ENCODE measurements at regions not wholly inside any gene's neighbourhood (a gene's known extent, or its start where the extent isn't known, plus 50 kb on each side); places are given as distances from the start of the nearest gene placed in this dataset.
"Not testable (repeated sequence)": the region's sequence is repeated elsewhere in the genome, so short reads cannot be mapped to it uniquely, and the experiment has no call there.

DNA sequence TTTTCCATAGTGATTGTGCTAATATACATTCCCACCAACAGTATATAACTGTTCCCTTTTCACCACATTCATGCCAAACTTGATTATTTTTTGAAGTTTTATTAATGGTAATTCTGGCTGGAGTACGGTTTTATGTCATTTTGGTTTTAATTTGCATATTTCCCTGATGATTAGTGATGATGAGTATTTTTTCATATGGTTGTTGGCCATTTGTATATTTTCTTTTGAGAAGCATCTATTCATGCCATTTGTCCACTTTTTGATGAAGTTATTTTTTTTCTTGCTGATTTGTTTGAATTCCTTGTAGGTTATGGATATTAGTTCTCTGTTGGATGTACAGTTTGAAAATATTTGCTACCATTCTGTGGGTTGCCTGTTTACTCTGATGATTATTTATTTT, 484.4 kb upstream of the SPRY2 start:
- no peak for DNase-seq (ENCODE audit: low read depth)
- H3K4me3 ChIP-seq (ENCODE audit: low read depth, low read length): no peak overlapping the region
- TF ChIP-seq, protein P1, sequence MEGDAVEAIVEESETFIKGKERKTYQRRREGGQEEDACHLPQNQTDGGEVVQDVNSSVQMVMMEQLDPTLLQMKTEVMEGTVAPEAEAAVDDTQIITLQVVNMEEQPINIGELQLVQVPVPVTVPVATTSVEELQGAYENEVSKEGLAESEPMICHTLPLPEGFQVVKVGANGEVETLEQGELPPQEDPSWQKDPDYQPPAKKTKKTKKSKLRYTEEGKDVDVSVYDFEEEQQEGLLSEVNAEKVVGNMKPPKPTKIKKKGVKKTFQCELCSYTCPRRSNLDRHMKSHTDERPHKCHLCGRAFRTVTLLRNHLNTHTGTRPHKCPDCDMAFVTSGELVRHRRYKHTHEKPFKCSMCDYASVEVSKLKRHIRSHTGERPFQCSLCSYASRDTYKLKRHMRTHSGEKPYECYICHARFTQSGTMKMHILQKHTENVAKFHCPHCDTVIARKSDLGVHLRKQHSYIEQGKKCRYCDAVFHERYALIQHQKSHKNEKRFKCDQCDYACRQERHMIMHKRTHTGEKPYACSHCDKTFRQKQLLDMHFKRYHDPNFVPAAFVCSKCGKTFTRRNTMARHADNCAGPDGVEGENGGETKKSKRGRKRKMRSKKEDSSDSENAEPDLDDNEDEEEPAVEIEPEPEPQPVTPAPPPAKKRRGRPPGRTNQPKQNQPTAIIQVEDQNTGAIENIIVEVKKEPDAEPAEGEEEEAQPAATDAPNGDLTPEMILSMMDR (IDR thresholded peaks at IDR 0.05; ENCODE audit: low read depth, low read length): no peak
- TF ChIP-seq MAX (IDR thresholded peaks at IDR 0.05; ENCODE audit: low read depth, low read length): no peak
- TF ChIP-seq MYC (IDR thresholded peaks at IDR 0.05; ENCODE audit: low read depth, low read length): no peak

DNA sequence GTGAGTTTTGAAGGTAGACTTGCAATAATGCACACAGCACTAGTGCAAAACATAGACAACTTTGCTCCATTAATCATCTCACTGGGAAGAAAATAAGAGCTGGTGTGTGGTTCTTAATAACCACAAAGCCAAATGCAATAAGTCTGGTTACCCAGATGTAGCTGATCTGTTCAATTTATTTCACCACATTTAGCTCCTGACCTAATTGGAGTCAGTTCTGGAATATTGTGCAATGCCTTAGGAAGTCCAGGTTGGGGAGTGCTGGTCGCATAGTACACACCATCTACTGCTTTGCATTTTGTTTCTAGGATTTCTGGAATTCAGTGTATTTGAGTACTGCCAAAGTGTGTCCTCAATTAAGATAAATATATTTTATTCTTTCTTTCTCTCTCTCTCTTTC, 483.3 kb upstream of the SPRY2 start:
- TF ChIP-seq, protein P1 (IDR thresholded peaks at IDR 0.05; ENCODE audit: low read depth, low read length): no peak
- TF ChIP-seq POLR2A (IDR thresholded peaks at IDR 0.05; ENCODE audit: extremely low read depth, insufficient read length) (no peak), MYC (IDR thresholded peaks at IDR 0.05; ENCODE audit: low read depth, low read length) (no peak), MAX (IDR thresholded peaks at IDR 0.05; ENCODE audit: low read depth, low read length) (no peak)
- no peak for DNase-seq (ENCODE audit: low read depth)
- H3K4me3 ChIP-seq (ENCODE audit: low read depth, low read length): no peak overlapping the region

DNA sequence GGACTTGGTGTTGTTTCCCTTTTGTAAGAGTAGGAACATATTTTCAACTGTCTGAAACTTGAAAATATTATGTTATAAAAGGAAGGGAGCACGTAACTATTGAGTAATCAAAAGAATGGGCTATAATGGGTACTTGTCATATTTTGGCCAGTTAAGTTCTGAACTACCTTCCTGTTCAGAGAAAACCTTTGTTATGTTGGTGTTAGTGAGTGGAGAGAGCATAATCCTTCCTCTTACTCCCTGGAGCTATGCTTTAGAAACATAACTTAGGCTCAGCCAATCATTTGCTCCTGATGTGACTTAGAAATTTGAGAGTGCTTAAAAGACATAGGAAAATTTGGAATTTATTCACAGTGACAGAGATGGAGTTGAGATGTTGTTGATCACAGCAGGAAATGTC, 482.5 kb upstream of the SPRY2 start:
- no peak for TF ChIP-seq MYC (IDR thresholded peaks at IDR 0.05; ENCODE audit: low read depth, low read length)
- TF ChIP-seq, protein P1 (IDR thresholded peaks at IDR 0.05; ENCODE audit: low read depth, low read length): no peak
- no peak for TF ChIP-seq MAX (IDR thresholded peaks at IDR 0.05; ENCODE audit: low read depth, low read length)
- TF ChIP-seq POLR2A (IDR thresholded peaks at IDR 0.05; ENCODE audit: extremely low read depth, insufficient read length): no peak
- no peak overlapping the region for H3K4me3 ChIP-seq (ENCODE audit: low read depth, low read length)
- DNase-seq (ENCODE audit: low read depth): no peak

DNA sequence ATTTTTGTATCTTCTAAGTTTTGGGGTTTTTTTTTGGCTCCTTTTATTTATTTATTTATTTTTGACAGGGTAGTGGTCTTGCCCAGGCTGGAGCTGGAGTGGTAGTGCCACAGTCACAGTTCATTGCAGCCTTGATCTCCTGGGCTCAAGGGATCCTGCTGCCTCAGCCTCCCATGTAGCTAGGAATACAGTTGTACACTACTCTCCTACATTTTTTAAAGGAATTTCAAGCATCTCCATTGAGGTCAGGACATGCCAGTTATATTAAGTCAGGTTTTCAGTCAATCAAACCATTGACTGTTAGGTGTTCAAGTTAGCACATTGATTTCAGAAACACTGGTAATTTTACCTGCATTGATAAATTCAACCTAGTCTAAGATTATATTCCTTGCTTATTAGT, 480.5 kb upstream of the SPRY2 start:
- TF ChIP-seq, protein P1 (IDR thresholded peaks at IDR 0.05; ENCODE audit: low read depth, low read length): no peak
- no peak for TF ChIP-seq MAX (IDR thresholded peaks at IDR 0.05; ENCODE audit: low read depth, low read length)
- TF ChIP-seq POLR2A (IDR thresholded peaks at IDR 0.05; ENCODE audit: extremely low read depth, insufficient read length): no peak
- TF ChIP-seq MYC (IDR thresholded peaks at IDR 0.05; ENCODE audit: low read depth, low read length): no peak
- no peak for DNase-seq (ENCODE audit: low read depth)

GRCh38 chr13:80817979-80818378, 477.1 kb upstream of the SPRY2 start:
- DNase-seq (ENCODE audit: low read depth): no peak
- H3K4me3 ChIP-seq (ENCODE audit: low read depth, low read length): no peak overlapping the region
- TF ChIP-seq POLR2A (IDR thresholded peaks at IDR 0.05; ENCODE audit: extremely low read depth, insufficient read length) (no peak), MYC (IDR thresholded peaks at IDR 0.05; ENCODE audit: low read depth, low read length) (no peak), MAX (IDR thresholded peaks at IDR 0.05; ENCODE audit: low read depth, low read length) (no peak)
- TF ChIP-seq, protein P1 (IDR thresholded peaks at IDR 0.05; ENCODE audit: low read depth, low read length): no peak

More for the DNA sequence above, 480.5 kb upstream of the SPRY2 start:
- no peak overlapping the region for H3K4me3 ChIP-seq (ENCODE audit: low read depth, low read length)

DNA sequence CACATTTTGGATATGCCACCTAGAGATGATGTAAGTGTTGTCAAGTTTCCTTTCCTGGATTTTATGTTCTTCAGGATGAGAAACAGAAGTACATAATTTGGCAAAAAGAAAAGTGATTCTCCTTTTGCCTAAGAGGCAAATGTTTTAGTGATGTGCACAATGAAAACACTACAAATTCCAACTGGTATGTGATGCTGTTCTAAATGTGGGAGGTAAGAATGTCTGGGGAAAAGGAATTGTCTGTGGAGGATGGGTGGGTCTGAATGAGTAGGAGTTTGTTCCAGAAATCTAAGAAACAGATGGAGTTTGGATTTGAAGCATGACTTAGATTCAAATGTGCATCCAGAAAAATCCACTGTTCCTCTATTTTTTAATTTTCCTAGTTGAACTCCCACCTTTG, 473.6 kb upstream of the SPRY2 start:
- H3K4me3 ChIP-seq (ENCODE audit: low read depth, low read length): no peak overlapping the region
- no peak for TF ChIP-seq POLR2A (IDR thresholded peaks at IDR 0.05; ENCODE audit: extremely low read depth, insufficient read length)
- no peak for TF ChIP-seq MAX (IDR thresholded peaks at IDR 0.05; ENCODE audit: low read depth, low read length)
- TF ChIP-seq, protein P1 (IDR thresholded peaks at IDR 0.05; ENCODE audit: low read depth, low read length): no peak
- no peak for TF ChIP-seq MYC (IDR thresholded peaks at IDR 0.05; ENCODE audit: low read depth, low read length)
- no peak for DNase-seq (ENCODE audit: low read depth)

GRCh38 chr13:80810294-80810693, 469.4 kb upstream of the SPRY2 start:
- not testable (repeated sequence) for DNase-seq (ENCODE audit: low read depth); H3K4me3 ChIP-seq (ENCODE audit: low read depth, low read length)
